ENCODE measurements at regions not wholly inside any gene's neighbourhood (a gene's known extent, or its start where the extent isn't known, plus 50 kb on each side); places are given as distances from the start of the nearest gene placed in this dataset.

DNA sequence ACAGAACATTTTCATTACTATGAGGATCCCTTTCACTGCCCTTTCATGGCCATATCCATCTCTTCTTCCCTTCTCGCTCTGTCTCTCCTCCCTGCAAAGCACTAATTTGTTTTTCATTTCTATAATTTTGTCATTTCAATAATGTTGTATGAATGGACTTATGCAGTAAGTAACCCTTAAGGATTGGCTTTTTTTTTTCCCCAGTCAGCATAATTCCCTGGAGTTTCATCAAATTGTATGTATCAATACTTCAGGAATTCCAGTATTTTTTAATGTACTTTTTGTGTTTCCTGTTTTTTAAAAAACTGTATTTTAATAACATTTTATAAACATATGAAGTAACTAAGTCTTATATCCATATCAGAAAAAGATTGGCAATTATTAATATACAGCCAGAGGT is 1016.0 kb upstream of the SEMA6D start:
- no peak overlapping the region for H3K27ac ChIP-seq (ENCODE audit: low read depth in 2 of 2, low read length in 2 of 2)
- DNase-seq (no peak), FAIRE-seq (no peak)
- TF ChIP-seq, protein P1, sequence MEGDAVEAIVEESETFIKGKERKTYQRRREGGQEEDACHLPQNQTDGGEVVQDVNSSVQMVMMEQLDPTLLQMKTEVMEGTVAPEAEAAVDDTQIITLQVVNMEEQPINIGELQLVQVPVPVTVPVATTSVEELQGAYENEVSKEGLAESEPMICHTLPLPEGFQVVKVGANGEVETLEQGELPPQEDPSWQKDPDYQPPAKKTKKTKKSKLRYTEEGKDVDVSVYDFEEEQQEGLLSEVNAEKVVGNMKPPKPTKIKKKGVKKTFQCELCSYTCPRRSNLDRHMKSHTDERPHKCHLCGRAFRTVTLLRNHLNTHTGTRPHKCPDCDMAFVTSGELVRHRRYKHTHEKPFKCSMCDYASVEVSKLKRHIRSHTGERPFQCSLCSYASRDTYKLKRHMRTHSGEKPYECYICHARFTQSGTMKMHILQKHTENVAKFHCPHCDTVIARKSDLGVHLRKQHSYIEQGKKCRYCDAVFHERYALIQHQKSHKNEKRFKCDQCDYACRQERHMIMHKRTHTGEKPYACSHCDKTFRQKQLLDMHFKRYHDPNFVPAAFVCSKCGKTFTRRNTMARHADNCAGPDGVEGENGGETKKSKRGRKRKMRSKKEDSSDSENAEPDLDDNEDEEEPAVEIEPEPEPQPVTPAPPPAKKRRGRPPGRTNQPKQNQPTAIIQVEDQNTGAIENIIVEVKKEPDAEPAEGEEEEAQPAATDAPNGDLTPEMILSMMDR (IDR thresholded peaks at IDR 0.05; ENCODE audit: borderline replicate concordance, extremely low read depth, insufficient read depth), result no peak
- H3K36me3 ChIP-seq (ENCODE audit: control insufficient read depth in 2 of 3, insufficient read depth in 3 of 3, low read length in 3 of 3), result no peaks in the 10 kb centered on the region
- H3K4me3 ChIP-seq (ENCODE audit: low read length in 3 of 3), result no peak overlapping the region
- H3K9ac ChIP-seq (ENCODE audit: low read length in 3 of 3), result no peak overlapping the region
- no peaks in the 10 kb centered on the region for H3K4me1 ChIP-seq (ENCODE audit: control insufficient read depth in 2 of 3, insufficient read depth in 2 of 3, low read depth in 1 of 3, low read length in 3 of 3)
- no peaks in the 10 kb centered on the region for H3K9me3 ChIP-seq (ENCODE audit: control insufficient read depth in 2 of 3, insufficient read depth in 1 of 3, low read length in 3 of 3)
- no peaks in the 10 kb centered on the region for H3K27me3 ChIP-seq (ENCODE audit: control insufficient read depth, insufficient read depth, low read length)
- intact Hi-C loops (cut with DNase I), result no loop called here

DNA sequence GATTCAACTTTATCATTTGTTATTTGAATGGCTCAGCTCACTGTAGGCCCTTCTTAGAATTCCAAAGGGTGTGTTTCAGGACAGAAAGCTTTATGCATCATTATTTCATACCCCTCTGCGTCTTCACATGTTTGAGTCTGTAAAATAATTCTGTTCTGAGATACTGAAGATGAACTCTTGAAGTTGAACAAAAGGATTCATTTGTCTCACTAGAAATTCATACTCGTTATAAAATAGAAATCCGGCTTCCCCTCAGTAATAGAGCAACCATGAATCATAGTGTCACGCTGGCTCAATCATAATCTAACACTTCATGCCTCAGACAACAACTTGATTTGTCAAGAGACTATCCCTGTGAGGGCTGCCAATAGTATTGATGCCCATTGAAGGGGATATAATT is 1015.4 kb upstream of the SEMA6D start:
- H3K27ac ChIP-seq (ENCODE audit: low read depth in 2 of 2, low read length in 2 of 2), result no peak overlapping the region
- no peaks in the 10 kb centered on the region for H3K4me1 ChIP-seq (ENCODE audit: control insufficient read depth in 2 of 3, insufficient read depth in 2 of 3, low read depth in 1 of 3, low read length in 3 of 3)
- DNase-seq, result no peak
- H3K9ac ChIP-seq (ENCODE audit: low read length in 3 of 3), result no peak overlapping the region
- TF ChIP-seq, protein P1 (IDR thresholded peaks at IDR 0.05; ENCODE audit: borderline replicate concordance, extremely low read depth, insufficient read depth), result no peak
- FAIRE-seq, result no peak
- no peak overlapping the region for H3K4me3 ChIP-seq (ENCODE audit: low read length in 3 of 3)
- H3K36me3 ChIP-seq (ENCODE audit: control insufficient read depth in 2 of 3, insufficient read depth in 3 of 3, low read length in 3 of 3), result no peaks in the 10 kb centered on the region
- H3K27me3 ChIP-seq (ENCODE audit: control insufficient read depth, insufficient read depth, low read length), result no peaks in the 10 kb centered on the region
- intact Hi-C loops (cut with DNase I), result no loop called here
- H3K9me3 ChIP-seq (ENCODE audit: control insufficient read depth in 2 of 3, insufficient read depth in 1 of 3, low read length in 3 of 3), result no peaks in the 10 kb centered on the region

DNA sequence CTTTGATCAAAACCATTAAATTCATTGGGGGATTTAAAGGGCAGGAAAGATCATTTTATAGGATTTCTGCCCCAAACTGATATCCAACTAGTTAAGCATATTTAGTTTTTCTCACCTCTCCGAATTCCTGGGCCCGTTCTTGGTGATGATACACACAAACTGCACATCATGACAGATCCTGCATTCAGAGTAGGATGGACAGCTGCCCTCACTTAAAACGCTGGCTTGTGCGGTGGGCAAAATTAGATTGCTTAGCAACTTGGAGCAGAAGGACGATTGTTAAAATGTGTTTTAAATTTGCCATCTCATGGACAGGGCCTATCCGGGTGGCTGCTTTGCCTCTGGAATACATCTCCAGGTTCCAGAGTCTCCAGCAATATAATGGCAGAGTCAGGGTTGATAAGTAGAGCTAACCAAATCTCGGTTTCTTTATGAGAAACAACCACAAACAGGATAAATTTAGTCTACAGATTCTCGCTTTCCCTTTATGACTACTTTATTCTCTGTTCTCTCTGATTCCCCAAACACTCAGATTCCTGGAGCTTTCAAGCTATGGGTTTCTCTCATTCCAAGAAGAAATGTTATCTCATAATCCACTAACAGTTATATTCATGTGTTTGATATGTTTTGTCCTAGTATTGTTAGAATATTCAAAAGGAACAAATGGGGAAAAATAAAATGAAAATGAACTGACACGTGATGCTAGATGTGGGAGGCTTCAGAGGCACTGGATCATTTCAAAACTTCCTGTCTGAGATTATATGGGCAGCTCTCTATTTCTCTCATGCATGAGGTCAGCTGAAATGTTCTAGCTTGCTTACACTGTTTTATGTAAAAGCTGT is 1014.1 kb upstream of the SEMA6D start:
- Histone ChIP-seq H3K4me1 (ENCODE audit: control insufficient read depth in 2 of 3, insufficient read depth in 2 of 3, low read depth in 1 of 3, low read length in 3 of 3) (no peaks in the 10 kb centered on the region), H3K27ac (ENCODE audit: low read depth in 2 of 2, low read length in 2 of 2) (no peak overlapping the region), H3K36me3 (ENCODE audit: control insufficient read depth in 2 of 3, insufficient read depth in 3 of 3, low read length in 3 of 3) (no peaks in the 10 kb centered on the region), H3K4me3 (ENCODE audit: low read length in 3 of 3) (no peak overlapping the region), H3K27me3 (ENCODE audit: control insufficient read depth, insufficient read depth, low read length) (no peaks in the 10 kb centered on the region), H3K9me3 (ENCODE audit: control insufficient read depth in 2 of 3, insufficient read depth in 1 of 3, low read length in 3 of 3) (no peaks in the 10 kb centered on the region), H3K9ac (ENCODE audit: low read length in 3 of 3) (no peak overlapping the region)
- intact Hi-C loops (cut with DNase I), result no loop called here
- DNase-seq, result no peak
- no peak for FAIRE-seq
- TF ChIP-seq, protein P1 (IDR thresholded peaks at IDR 0.05; ENCODE audit: borderline replicate concordance, extremely low read depth, insufficient read depth), result no peak
